ENCODE measurements at regions not wholly inside any gene's neighbourhood (a gene's known extent, or its start where the extent isn't known, plus 50 kb on each side); places are given as distances from the start of the nearest gene placed in this dataset.
"Not testable (repeated sequence)": the region's sequence is repeated elsewhere in the genome, so short reads cannot be mapped to it uniquely, and the experiment has no call there.

DNA sequence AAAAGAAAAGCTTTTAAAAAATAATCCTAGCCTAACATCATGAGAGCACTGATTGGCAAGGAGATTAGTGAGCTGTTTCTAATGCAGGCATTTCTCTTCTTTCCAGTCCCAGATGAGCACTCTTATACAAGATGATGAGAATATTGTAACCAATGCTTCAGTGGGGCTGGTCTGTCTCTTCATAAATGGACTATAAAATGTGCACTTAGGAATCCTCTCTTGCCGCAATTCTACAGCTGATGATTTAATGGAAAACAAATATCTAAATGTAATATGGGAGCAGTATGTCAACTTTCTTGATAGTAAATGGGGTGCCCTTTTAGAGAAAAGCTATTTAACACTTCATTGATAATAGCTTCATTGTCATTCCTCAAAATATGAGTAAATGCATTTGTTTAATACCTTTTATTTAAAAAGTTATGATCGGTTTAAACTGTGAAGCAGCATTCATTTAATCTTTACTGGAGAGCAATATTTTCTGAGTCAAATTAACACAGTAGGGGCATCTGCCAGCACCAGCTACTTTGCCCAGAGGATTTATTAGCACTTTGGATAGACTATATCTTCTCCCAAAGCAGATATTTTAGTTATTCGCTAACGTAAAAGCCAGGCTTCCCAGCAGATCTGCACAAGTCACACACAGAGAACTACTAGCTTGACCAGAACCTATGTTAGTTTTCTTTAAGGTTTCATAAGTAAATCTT lies 985.9 kb downstream of the DIPK2A start:
- DNase-seq, result no peak

- no peak for DNase-seq
Observed at GRCh38 chr3:144963810-144964209, 992.2 kb downstream of the DIPK2A start.

GRCh38 chr3:144966560-144966959 lies 994.9 kb downstream of the DIPK2A start:
- DNase-seq, result no peak

DNA sequence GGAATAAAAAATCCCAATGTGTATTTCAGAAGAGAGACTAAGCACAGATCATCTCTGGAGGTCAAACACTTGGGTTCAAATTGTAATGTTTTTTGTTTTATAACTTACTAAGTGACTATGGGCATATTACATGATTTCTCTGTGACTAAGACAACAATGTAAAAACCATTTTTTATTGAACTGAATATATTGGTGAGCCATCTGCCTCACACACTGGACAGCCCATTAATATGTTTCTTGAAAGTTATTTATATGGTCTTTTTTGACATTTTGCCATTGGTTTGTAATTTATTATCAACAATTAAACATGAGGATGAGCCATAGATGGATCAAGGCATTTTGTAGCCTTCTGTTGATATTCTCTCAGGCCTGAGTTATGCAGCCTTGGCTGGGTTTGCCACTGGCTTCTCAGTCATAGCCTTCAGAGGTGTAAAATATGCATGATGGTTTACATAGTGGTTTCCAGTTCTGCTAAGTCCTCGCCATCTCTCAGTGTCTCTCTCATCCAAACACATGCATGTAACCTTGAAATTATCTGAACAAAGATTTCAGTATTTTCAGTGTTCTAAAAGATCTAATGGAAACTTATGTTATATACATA lies 997.2 kb downstream of the DIPK2A start:
- DNase-seq, result no peak

- not testable (repeated sequence) for DNase-seq
Observed at GRCh38 chr3:144984481-144984880, 1012.9 kb downstream of the DIPK2A start.

GRCh38 chr3:144989807-144990206 lies 1018.2 kb downstream of the DIPK2A start:
- no peak for DNase-seq

DNA sequence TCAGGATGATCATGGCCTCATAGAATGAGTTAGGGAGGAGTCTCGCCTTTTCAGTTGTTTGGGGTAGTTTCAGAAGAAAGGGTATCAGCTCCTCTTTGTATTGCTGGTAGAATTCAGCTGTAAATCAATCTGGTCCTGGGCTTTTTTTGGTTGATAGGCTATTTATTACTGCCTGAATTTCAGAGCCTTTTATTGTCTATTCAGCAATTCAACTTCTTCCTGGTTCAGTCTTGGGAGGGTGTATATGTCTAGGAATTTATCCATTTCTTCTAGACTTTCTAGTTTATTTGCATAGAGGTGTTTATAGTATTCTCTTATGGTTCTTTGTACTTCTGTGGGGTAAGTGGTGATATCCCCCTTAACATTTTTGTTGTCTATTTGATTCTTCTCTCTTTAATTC lies 1024.2 kb downstream of the DIPK2A start:
- no peak for DNase-seq

DNA sequence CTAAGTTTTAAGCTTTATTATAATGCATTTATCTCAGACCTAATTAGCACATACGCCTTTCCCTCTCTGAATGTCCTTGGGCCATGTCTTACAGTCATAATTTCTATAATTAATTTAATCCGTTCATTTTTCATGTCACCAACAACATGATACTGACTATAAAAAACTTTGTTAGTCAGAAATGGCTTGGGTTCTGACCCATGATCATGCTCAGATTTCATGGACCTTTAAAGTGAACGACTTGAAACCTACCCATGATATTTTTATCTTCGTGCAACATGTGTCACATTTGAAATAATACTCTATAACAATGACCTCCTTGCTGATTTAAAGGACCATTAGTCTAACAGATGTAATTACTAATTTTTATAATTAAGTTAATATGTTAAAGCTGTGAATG lies 1033.8 kb downstream of the DIPK2A start:
- DNase-seq, result no peak

DNA sequence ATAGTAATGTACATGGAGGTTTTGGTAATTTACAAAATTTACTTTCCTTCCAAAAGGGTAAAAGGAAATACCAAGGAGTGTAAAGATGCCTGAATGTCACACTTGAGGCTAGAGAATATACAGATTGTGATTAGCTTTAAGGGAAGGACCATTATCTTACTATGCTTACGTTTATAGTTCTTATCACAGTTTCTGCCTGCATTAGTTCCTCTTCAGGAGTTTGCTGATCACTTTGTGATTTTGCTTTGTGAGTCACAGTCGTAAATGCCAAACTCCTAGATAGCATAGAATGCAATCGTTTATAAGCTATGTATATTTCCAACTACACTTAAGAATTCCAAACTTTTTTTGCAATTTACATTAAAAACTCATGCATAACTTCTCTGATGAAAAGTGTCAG lies 1034.6 kb downstream of the DIPK2A start:
- DNase-seq, result no peak

DNA sequence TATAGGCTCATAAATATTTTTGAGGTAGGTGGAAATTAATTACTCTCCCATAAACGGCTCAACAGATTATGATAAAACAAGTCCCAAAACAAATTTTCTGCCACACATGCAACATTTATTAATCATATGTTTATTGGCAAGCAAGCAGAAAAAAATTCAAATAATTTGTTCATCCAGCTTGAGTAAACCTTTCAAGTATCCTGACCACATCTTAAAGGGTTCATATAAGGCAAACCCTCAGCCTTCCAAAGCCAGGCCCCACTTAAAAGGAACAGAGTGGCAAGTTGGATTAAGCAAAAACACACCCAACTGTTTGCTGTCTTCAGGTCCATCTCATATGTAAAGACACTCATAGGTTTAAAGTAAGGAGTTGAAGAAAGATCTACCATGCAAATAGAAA lies 1042.3 kb downstream of the DIPK2A start:
- DNase-seq, result no peak

- DNase-seq, result no peak
Observed at GRCh38 chr3:145015253-145015652, 1043.6 kb downstream of the DIPK2A start.

GRCh38 chr3:145017959-145018358 lies 1046.3 kb downstream of the DIPK2A start:
- no peak for DNase-seq

- DNase-seq, result no peak
Observed at GRCh38 chr3:145022447-145022846, 1050.8 kb downstream of the DIPK2A start.

- DNase-seq, result no peak
Observed at GRCh38 chr3:145024700-145025099, 1053.1 kb downstream of the DIPK2A start.

GRCh38 chr3:145027186-145027585 lies 1055.6 kb downstream of the DIPK2A start:
- DNase-seq, result not testable (repeated sequence)

GRCh38 chr3:145032791-145033190 lies 1061.2 kb downstream of the DIPK2A start:
- no peak for DNase-seq

DNA sequence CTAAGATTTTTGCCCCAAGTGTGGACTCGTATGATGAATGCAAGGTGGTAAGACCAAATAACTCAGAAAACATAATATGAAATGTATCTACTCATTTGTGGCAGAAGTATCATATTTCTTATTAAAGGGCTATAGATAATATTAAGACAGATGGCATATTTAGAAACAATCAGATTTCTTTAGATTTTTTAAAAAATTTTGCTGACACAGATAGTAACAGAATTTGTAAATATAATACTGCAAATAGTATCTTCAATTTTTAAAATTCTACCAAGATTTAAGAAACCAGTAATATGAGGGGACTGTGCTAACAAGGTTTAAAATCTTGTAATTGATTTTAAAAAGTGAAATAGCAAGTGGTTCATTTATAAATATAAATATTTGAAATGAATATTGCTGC lies 1064.1 kb downstream of the DIPK2A start:
- DNase-seq, result no peak

- not testable (repeated sequence) for DNase-seq
Observed at GRCh38 chr3:145054055-145054454, 1082.4 kb downstream of the DIPK2A start.

GRCh38 chr3:145055375-145056076 lies 1083.9 kb downstream of the DIPK2A start:
- no peak for DNase-seq

DNA sequence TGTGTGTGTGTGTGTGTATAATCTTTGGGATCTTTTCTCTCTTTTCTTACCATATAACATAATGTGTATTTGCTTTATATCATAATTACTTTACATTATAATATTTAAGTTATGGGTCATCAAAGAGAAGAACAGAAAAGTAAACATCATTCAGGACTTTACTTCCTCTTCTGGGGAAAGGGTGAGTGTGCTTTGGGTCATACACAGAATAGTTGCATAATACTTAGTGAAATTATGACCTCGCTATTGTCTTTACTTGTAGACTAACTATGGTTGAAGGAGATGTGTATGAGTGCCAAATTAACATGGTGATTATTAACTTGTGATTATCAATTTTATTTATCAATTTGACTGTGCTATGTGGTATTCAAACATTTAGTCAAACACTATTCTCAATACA lies 1086.9 kb downstream of the DIPK2A start:
- DNase-seq, result no peak

GRCh38 chr3:145063616-145064015 lies 1092.0 kb downstream of the DIPK2A start:
- DNase-seq, result no peak

GRCh38 chr3:145070795-145071194 lies 1090.2 kb downstream of the PLOD2 start:
- DNase-seq, result no peak

DNA sequence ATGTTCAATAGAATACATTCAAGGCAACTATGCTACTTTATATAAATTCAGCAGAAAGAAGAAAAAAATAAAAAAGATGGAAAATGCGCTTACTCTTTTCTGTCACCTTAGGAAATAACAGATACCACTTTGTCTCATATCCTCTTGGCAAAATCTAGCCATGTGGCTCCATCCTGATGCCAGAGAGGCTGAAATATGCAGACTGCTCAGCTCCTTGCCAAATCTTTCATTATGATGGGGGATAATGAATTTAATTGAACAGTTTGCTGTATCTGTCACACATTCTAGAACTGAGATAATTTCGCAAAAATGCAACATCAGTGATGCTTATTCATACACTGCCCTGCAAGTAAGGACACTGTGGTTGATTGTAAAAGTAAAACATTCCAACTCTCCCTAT lies 1081.5 kb downstream of the PLOD2 start:
- no peak for DNase-seq

DNA sequence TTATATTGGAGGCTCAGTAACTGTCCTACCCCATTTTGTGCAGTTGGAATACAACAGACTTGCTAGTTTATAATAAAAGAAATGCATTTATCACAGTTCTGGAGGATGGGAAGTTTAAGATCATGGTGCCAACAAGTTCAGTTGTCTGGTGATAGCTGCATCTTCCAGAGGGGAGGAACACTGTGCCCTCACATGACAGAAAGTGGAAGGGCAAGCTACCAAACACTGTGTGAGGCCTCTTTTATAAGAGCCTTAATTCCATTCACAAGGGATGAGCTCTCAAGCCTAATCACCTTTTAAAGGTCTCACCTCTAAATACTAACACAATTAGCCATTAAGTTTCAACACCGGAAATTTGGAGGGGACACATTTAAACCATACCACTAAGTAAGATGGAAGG lies 1073.9 kb downstream of the PLOD2 start:
- DNase-seq, result no peak
